ENCODE measurements at regions not wholly inside any gene's neighbourhood (a gene's known extent, or its start where the extent isn't known, plus 50 kb on each side); places are given as distances from the start of the nearest gene placed in this dataset.

GRCh38 chr2:237261327-237261726 is 152.6 kb downstream of the COL6A3 start:
- TF ChIP-seq EP300 (IDR thresholded peaks at IDR 0.05; ENCODE audit: borderline replicate concordance in 1 of 2, low read depth in 1 of 2, low read length in 1 of 2) (no peak), JUND (IDR thresholded peaks at IDR 0.05) (no peak), FOSL2 (IDR thresholded peaks at IDR 0.05; ENCODE audit: borderline replicate concordance, low read depth) (no peak), EZH2phosphoT487 (IDR thresholded peaks at IDR 0.05; ENCODE audit: borderline replicate concordance, low read depth) (no peak), RFX5 (IDR thresholded peaks at IDR 0.05; ENCODE audit: low read length) (no peak), USF2 (IDR thresholded peaks at IDR 0.05; ENCODE audit: borderline replicate concordance, low read depth, low read length) (no peak), TEAD4 (IDR thresholded peaks at IDR 0.05; ENCODE audit: borderline replicate concordance, insufficient read depth) (no peak), ELF1 (IDR thresholded peaks at IDR 0.05) (no peak), RXRA (IDR thresholded peaks at IDR 0.05; ENCODE audit: borderline replicate concordance, low read depth) (no peak), SMC3 (IDR thresholded peaks at IDR 0.05; ENCODE audit: low read depth, low read length) (no peak), RAD21 (IDR thresholded peaks at IDR 0.05; ENCODE audit: low read length) (no peak)
- Histone ChIP-seq H2AFZ (ENCODE audit: low read depth) (no peak overlapping the region), H3K4me2 (no peak overlapping the region), H3K4me1 (ENCODE audit: control insufficient read depth in 1 of 2, insufficient read depth in 2 of 2, low read depth in 1 of 2, low read length in 1 of 2) (peaks cover 0 to 26% of the 10 kb centered on the region in 2 experiments; a peak in 3 of 4 replicates), H3F3A (replicated peaks; ENCODE audit: insufficient read depth) (peaks cover 22% of the 10 kb centered on the region), H3K27me3 (ENCODE audit: insufficient read depth) (no peaks in the 10 kb centered on the region), H4K20me1 (ENCODE audit: insufficient read depth) (no peaks in the 10 kb centered on the region), H3K9me3 (no peaks in the 10 kb centered on the region), H3K9ac (no peak overlapping the region), H3K36me3 (replicated peaks in 1 of 2; ENCODE audit: control insufficient read depth in 1 of 2, insufficient read depth in 2 of 2, low read length in 1 of 2) (no peaks in the 10 kb centered on the region), H3K79me2 (ENCODE audit: insufficient read depth) (no peaks in the 10 kb centered on the region), H3K9me2 (no peaks in the 10 kb centered on the region), H3K27ac (ENCODE audit: low read depth in 2 of 2, low read length in 1 of 2) (no peak overlapping the region), H3K4me3 (ENCODE audit: low read depth in 2 of 2, low read length in 1 of 2) (no peak overlapping the region)
- no peak for DNase-seq
- CTCF ChIA-PET, result no interaction called here
- POLR2A ChIA-PET, result no interaction called here
- WGBS (ENCODE audit: low lambda C conversion rate), result 93% methylated on average over 3 of the region's 3 CpGs

- no peaks in the 10 kb centered on the region for H4K20me1 ChIP-seq (ENCODE audit: insufficient read depth)
- 88% methylated on average over 10 of the region's 10 CpGs for WGBS (ENCODE audit: low lambda C conversion rate)
- no peak overlapping the region for H3K9ac ChIP-seq
- H2AFZ ChIP-seq (ENCODE audit: low read depth), result no peak overlapping the region
- no peak overlapping the region for H3K4me3 ChIP-seq (ENCODE audit: low read depth in 2 of 2, low read length in 1 of 2)
- peaks cover 0 to 15% of the 10 kb centered on the region in 2 experiments; a peak in 2 of 4 replicates for H3K4me1 ChIP-seq (ENCODE audit: control insufficient read depth in 1 of 2, insufficient read depth in 2 of 2, low read depth in 1 of 2, low read length in 1 of 2)
- H3K79me2 ChIP-seq (ENCODE audit: insufficient read depth), result no peaks in the 10 kb centered on the region
- peaks cover 21% of the 10 kb centered on the region for H3F3A ChIP-seq (replicated peaks; ENCODE audit: insufficient read depth)
- POLR2A ChIA-PET, result no interaction called here
- TF ChIP-seq JUND (IDR thresholded peaks at IDR 0.05) (0 out of 2 replicates have a peak, but pooled peaks have one; percentile 10), NFIC (IDR thresholded peaks at IDR 0.05; ENCODE audit: borderline replicate concordance) (peak; percentile 82), MEF2A (IDR thresholded peaks at IDR 0.05; ENCODE audit: borderline replicate concordance, low read depth) (no peak)
- no peak for DNase-seq
- no peaks in the 10 kb centered on the region for H3K9me3 ChIP-seq
- H3K36me3 ChIP-seq (replicated peaks in 1 of 2; ENCODE audit: control insufficient read depth in 1 of 2, insufficient read depth in 2 of 2, low read length in 1 of 2), result no peaks in the 10 kb centered on the region
- no peak overlapping the region for H3K4me2 ChIP-seq
- peak overlapping the region in 1 of 2 experiments; percentile 55; a peak in 1 of 4 replicates for H3K27ac ChIP-seq (ENCODE audit: low read depth in 2 of 2, low read length in 1 of 2)
- no peaks in the 10 kb centered on the region for H3K27me3 ChIP-seq (ENCODE audit: insufficient read depth)
- CTCF ChIA-PET, result no interaction called here
- no peaks in the 10 kb centered on the region for H3K9me2 ChIP-seq
These were observed 150.9 kb downstream of the COL6A3 start for GRCh38 chr2:237262838-237263771.
